Neutrophil (primary cell): ENCODE measurements at regions not wholly inside any gene's neighbourhood (a gene's known extent, or its start where the extent isn't known, plus 50 kb on each side); places are given as distances from the start of the nearest gene placed in this dataset.

ENCODE experiments used
- H3K27ac ChIP-seq: fragments of 200-600 bp; sonication (generic); 2 replicates; pipeline ENCODE4 v1.5.1; 2016; ENCODE audit warnings: mild to moderate bottlenecking, moderate library complexity
- H3K27me3 ChIP-seq: fragments of 200-600 bp; sonication (generic); 2 replicates; pipeline ENCODE4 v1.6.0; 2016; ENCODE audit warnings: mild to moderate bottlenecking
- H3K36me3 ChIP-seq: fragments of 200-600 bp; sonication (generic); 2 replicates; pipeline ENCODE4 v1.5.1; 2017
- H3K4me1 ChIP-seq, 2 experiments: fragments of 200-600 bp in 1 of 2; sonication (generic) in 1 of 2; 1 replicate in 1 of 2; 2 replicates in 1 of 2; pipeline versions ENCODE4 v1.5.1 to v1.6.1; 2013 to 2016; ENCODE audit warnings: low read depth in 1 of 2, low read length in 1 of 2, mild to moderate bottlenecking in 1 of 2, moderate library complexity in 1 of 2; ENCODE audit not compliant: control insufficient read depth in 1 of 2, insufficient read depth in 1 of 2
- H3K4me3 ChIP-seq, 2 experiments: fragments of 200-600 bp in 1 of 2; sonication (generic) in 1 of 2; 1 replicate in 1 of 2; 2 replicates in 1 of 2; pipeline ENCODE4 v1.5.1; 2013 to 2016; ENCODE audit warnings: low read depth in 1 of 2, low read length in 1 of 2, mild to moderate bottlenecking in 1 of 2, moderate library complexity in 1 of 2
- H3K9me3 ChIP-seq: fragments of 200-600 bp; sonication (generic); 2 replicates; pipeline ENCODE4 v1.5.1; 2016
- CTCF ChIP-seq: fragments of 200-600 bp; sonication (generic); IDR thresholded peaks from 2 replicates; pipeline ENCODE4 v1.5.1; 2016; ENCODE audit warnings: antibody characterized with exemption

GRCh38 chr9:108537756-108538155 lies 318.0 kb downstream of the ACTL7B start:
- TF ChIP-seq CTCF: no peak
- no peaks in the 10 kb centered on the region for H3K4me1 ChIP-seq
- H3K27ac ChIP-seq: no peak overlapping the region
- H3K4me3 ChIP-seq: no peak overlapping the region
- no peaks in the 10 kb centered on the region for H3K36me3 ChIP-seq
- no peaks in the 10 kb centered on the region for H3K9me3 ChIP-seq
- no peaks in the 10 kb centered on the region for H3K27me3 ChIP-seq

- Histone ChIP-seq H3K27ac (no peak overlapping the region), H3K4me1 (no peaks in the 10 kb centered on the region), H3K27me3 (no peaks in the 10 kb centered on the region), H3K9me3 (no peaks in the 10 kb centered on the region), H3K4me3 (no peak overlapping the region), H3K36me3 (no peaks in the 10 kb centered on the region)
- no peak for TF ChIP-seq CTCF
Observed at GRCh38 chr9:108536836-108537601, 318.8 kb downstream of the ACTL7B start.

- no peaks in the 10 kb centered on the region for H3K27me3 ChIP-seq
- H3K9me3 ChIP-seq: no peaks in the 10 kb centered on the region
- H3K4me1 ChIP-seq: no peaks in the 10 kb centered on the region
- H3K27ac ChIP-seq: no peak overlapping the region
- H3K36me3 ChIP-seq: no peaks in the 10 kb centered on the region
- H3K4me3 ChIP-seq: no peak overlapping the region
- TF ChIP-seq CTCF: no peak
Observed at GRCh38 chr9:108535526-108535925, 320.3 kb downstream of the ACTL7B start.

GRCh38 chr9:108534741-108535140 lies 321.0 kb downstream of the ACTL7B start:
- Histone ChIP-seq H3K9me3 (no peaks in the 10 kb centered on the region), H3K27me3 (no peaks in the 10 kb centered on the region), H3K27ac (no peak overlapping the region), H3K4me1 (no peaks in the 10 kb centered on the region), H3K4me3 (no peak overlapping the region), H3K36me3 (no peaks in the 10 kb centered on the region)
- no peak for TF ChIP-seq CTCF

- no peak overlapping the region for H3K4me3 ChIP-seq
- H3K4me1 ChIP-seq: no peaks in the 10 kb centered on the region
- no peaks in the 10 kb centered on the region for H3K36me3 ChIP-seq
- H3K9me3 ChIP-seq: no peaks in the 10 kb centered on the region
- TF ChIP-seq CTCF: no peak
- H3K27me3 ChIP-seq: no peaks in the 10 kb centered on the region
- no peak overlapping the region for H3K27ac ChIP-seq
Observed at GRCh38 chr9:108530141-108530540, 325.6 kb downstream of the ACTL7B start.
